Loucy (cell line): ENCODE measurements at regions not wholly inside any gene's neighbourhood (a gene's known extent, or its start where the extent isn't known, plus 50 kb on each side); places are given as distances from the start of the nearest gene placed in this dataset.

Source experiments
- H2AFZ ChIP-seq: fragments of 200-600 bp; sonication (generic); 2 replicates; pipeline ENCODE4 v1.6.0; 2016; ENCODE audit warnings: antibody characterized with exemption, mild to moderate bottlenecking, low read length, moderate library complexity
- H3F3A ChIP-seq: fragments of 200-600 bp; 2 replicates; pipeline ENCODE4 v1.6.0; 2016; ENCODE audit warnings: antibody characterized with exemption, low read depth, mild to moderate bottlenecking
- H3K27me3 ChIP-seq: fragments of 200-600 bp; sonication (generic); 2 replicates; pipeline ENCODE4 v1.6.1; 2014; ENCODE audit warnings: low read length, mild to moderate bottlenecking; ENCODE audit not compliant: insufficient read depth, poor library complexity, severe bottlenecking
- H3K36me3 ChIP-seq: fragments of 200-600 bp; sonication (generic); 2 replicates; pipeline ENCODE4 v1.6.1; 2016; ENCODE audit warnings: low read length; ENCODE audit not compliant: insufficient read depth
- H3K4me1 ChIP-seq: fragments of 200-600 bp; sonication (generic); 2 replicates; pipeline ENCODE4 v1.5.1; 2014; ENCODE audit warnings: low read length, mild to moderate bottlenecking; ENCODE audit not compliant: insufficient read depth, poor library complexity, severe bottlenecking
- H3K4me2 ChIP-seq: fragments of 200-600 bp; sonication (generic); 2 replicates; pipeline ENCODE4 v1.6.0; 2014; ENCODE audit warnings: antibody characterized with exemption, low read length, low read depth, mild to moderate bottlenecking; ENCODE audit not compliant: poor library complexity, severe bottlenecking
- H3K4me3 ChIP-seq: fragments of 200-600 bp; sonication (generic); 2 replicates; pipeline ENCODE4 v1.5.1; 2014; ENCODE audit warnings: low read length, mild to moderate bottlenecking, mixed read lengths; ENCODE audit not compliant: poor library complexity, severe bottlenecking
- H3K79me2 ChIP-seq: fragments of 200-600 bp; sonication (generic); 2 replicates; pipeline ENCODE4 v1.6.1; 2014; ENCODE audit warnings: low read length; ENCODE audit not compliant: insufficient read depth
- H3K9ac ChIP-seq: fragments of 200-600 bp; sonication (generic); 2 replicates; pipeline ENCODE4 v1.6.0; 2014; ENCODE audit warnings: mild to moderate bottlenecking, low read depth, low read length, moderate library complexity; ENCODE audit not compliant: poor library complexity, severe bottlenecking
- H3K9me2 ChIP-seq: fragments of 200-600 bp; sonication (generic); replicated peaks from 2 replicates; pipeline ENCODE4 v1.6.1; 2016; ENCODE audit warnings: low read depth, low read length, mixed read lengths
- H3K9me3 ChIP-seq: fragments of 200-600 bp; sonication (generic); 2 replicates; pipeline ENCODE4 v1.6.1; 2014; ENCODE audit warnings: mild to moderate bottlenecking, antibody characterized with exemption, low read length, low read depth; ENCODE audit not compliant: insufficient read depth
- H4K20me1 ChIP-seq: fragments of 200-600 bp; sonication (generic); 2 replicates; pipeline ENCODE4 v1.6.0; 2014; ENCODE audit warnings: antibody characterized with exemption, low read length, mild to moderate bottlenecking; ENCODE audit not compliant: insufficient read depth, poor library complexity, severe bottlenecking
- EZH2phosphoT487 ChIP-seq: fragments of 200-600 bp; IDR thresholded peaks from 2 replicates; pipeline ENCODE4 v1.6.1; 2018; ENCODE audit warnings: antibody characterized with exemption, mild to moderate bottlenecking, moderate library complexity, borderline replicate concordance
- TF ChIP-seq, protein P1 (sequence below): fragments of 200-600 bp; sonication (generic); conservative IDR thresholded peaks from 2 replicates; pipeline ENCODE4 v1.5.1; 2014; ENCODE audit warnings: mild to moderate bottlenecking, antibody characterized with exemption, low read length

DNA sequence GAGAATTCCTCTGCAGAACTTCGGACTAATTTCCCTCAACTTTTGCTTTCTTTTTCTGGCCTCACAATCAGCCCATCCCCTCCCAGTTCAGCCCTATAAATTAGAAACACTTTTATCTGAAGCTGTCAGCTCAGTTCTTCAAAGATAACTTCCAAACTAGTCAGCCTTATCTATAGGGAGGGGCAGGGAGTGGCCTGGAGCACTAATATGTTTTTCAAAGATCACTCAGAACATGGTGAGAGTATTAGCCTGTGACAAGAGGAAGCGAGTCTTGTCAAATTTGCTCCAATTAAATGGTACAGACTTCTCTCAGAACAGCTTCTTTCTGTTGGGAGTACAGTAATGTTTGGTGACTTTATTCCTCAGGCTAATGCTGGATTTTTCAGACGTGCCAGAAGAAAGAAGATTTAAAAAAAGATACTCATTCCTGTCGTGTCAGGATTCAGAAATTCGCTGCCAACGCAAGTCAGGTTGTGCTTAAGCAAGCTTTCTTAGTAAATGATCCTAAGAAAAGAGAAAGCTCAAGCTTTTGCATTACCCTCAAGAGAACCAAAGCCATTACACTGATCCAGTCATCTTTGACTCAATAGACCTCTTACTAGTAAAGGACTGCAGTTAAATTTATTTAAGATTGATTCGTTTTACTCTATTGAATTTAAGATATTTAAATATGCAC is 1033.6 kb downstream of the SLITRK5 start:
- H3K4me2 ChIP-seq, result peak overlapping the region; percentile 34
- H4K20me1 ChIP-seq, result no peaks in the 10 kb centered on the region
- peak overlapping the region; percentile 57 for H2AFZ ChIP-seq
- peak overlapping the region; percentile 26 for H3K4me3 ChIP-seq
- no peaks in the 10 kb centered on the region for H3K79me2 ChIP-seq
- H3K9ac ChIP-seq, result no peak overlapping the region
- H3K9me2 ChIP-seq, result no peaks in the 10 kb centered on the region
- TF ChIP-seq, protein P1, sequence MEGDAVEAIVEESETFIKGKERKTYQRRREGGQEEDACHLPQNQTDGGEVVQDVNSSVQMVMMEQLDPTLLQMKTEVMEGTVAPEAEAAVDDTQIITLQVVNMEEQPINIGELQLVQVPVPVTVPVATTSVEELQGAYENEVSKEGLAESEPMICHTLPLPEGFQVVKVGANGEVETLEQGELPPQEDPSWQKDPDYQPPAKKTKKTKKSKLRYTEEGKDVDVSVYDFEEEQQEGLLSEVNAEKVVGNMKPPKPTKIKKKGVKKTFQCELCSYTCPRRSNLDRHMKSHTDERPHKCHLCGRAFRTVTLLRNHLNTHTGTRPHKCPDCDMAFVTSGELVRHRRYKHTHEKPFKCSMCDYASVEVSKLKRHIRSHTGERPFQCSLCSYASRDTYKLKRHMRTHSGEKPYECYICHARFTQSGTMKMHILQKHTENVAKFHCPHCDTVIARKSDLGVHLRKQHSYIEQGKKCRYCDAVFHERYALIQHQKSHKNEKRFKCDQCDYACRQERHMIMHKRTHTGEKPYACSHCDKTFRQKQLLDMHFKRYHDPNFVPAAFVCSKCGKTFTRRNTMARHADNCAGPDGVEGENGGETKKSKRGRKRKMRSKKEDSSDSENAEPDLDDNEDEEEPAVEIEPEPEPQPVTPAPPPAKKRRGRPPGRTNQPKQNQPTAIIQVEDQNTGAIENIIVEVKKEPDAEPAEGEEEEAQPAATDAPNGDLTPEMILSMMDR, result no peak
- TF ChIP-seq EZH2phosphoT487, result no peak
- no peaks in the 10 kb centered on the region for H3K4me1 ChIP-seq
- no peaks in the 10 kb centered on the region for H3K27me3 ChIP-seq
- no peaks in the 10 kb centered on the region for H3K36me3 ChIP-seq
- no peaks in the 10 kb centered on the region for H3F3A ChIP-seq
- H3K9me3 ChIP-seq, result no peaks in the 10 kb centered on the region

DNA sequence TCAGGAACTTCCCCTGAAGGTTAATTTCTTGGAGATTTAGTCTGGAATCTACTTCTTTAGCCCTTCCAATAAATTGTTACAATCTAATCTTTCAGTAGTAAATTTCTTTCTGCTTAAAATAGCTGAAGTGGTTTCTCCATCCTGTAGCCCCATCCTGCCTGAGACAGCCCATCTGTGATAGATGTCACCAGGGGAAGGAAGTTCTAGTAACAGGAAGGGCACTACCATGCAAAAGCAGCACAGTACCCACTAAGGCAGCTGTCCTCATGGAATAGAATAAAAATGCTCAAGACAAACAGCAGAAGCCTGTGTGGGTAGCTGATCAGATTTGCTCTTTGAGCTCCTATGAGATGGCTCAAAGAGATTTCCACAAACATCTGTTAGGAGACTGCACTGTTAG is 1036.5 kb downstream of the SLITRK5 start:
- Histone ChIP-seq H3K36me3 (no peaks in the 10 kb centered on the region), H3K4me2 (no peak overlapping the region), H3K79me2 (no peaks in the 10 kb centered on the region), H2AFZ (no peak overlapping the region), H3K4me1 (no peaks in the 10 kb centered on the region), H4K20me1 (no peaks in the 10 kb centered on the region), H3K9me3 (no peaks in the 10 kb centered on the region), H3K27me3 (no peaks in the 10 kb centered on the region), H3K4me3 (no peak overlapping the region), H3F3A (no peaks in the 10 kb centered on the region), H3K9ac (no peak overlapping the region), H3K9me2 (no peaks in the 10 kb centered on the region)
- TF ChIP-seq, protein P1, result no peak
- TF ChIP-seq EZH2phosphoT487, result no peak

DNA sequence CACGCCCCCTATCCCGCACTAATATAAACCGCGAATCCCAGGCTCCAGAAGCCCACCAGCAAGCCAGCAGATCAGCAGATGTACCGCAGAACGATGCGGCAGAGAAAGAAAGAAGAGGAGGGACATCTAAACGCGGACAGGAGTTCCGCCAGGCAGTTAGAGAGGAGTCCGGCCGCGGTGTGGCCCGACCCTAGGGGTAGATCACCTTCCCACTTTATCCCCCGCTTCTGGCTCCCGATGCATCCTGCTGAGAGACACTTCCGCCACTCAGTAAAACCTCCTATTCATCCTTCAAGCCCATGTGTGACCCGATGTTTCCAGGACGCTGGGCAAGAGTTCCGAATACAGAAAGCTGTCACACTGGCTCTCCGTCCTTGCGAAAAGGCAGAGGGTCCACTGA is 1046.8 kb downstream of the SLITRK5 start:
- H3K4me3 ChIP-seq, result no peak overlapping the region
- H3K79me2 ChIP-seq, result no peaks in the 10 kb centered on the region
- no peak for TF ChIP-seq EZH2phosphoT487
- TF ChIP-seq, protein P1, result no peak
- no peak overlapping the region for H3K4me2 ChIP-seq
- no peaks in the 10 kb centered on the region for H3K27me3 ChIP-seq
- H3F3A ChIP-seq, result no peaks in the 10 kb centered on the region
- no peaks in the 10 kb centered on the region for H3K9me2 ChIP-seq
- no peaks in the 10 kb centered on the region for H3K4me1 ChIP-seq
- no peaks in the 10 kb centered on the region; the same call in 1 of the 2 replicates for H3K9me3 ChIP-seq
- H2AFZ ChIP-seq, result no peak overlapping the region
- H3K36me3 ChIP-seq, result no peaks in the 10 kb centered on the region
- H3K9ac ChIP-seq, result no peak overlapping the region
- H4K20me1 ChIP-seq, result no peaks in the 10 kb centered on the region
